ENCODE measurements at regions not wholly inside any gene's neighbourhood (a gene's known extent, or its start where the extent isn't known, plus 50 kb on each side); places are given as distances from the start of the nearest gene placed in this dataset.

- DNase-seq (ENCODE audit: low spot score): no peak
These were observed 761.0 kb upstream of the CXADR start for GRCh38 chr21:16751695-16752474.

GRCh38 chr21:16752475-16752857 lies 760.4 kb upstream of the CXADR start:
- DNase-seq (ENCODE audit: low spot score): no peak

GRCh38 chr21:16755061-16755460 lies 757.8 kb upstream of the CXADR start:
- DNase-seq (ENCODE audit: low spot score): no peak

- DNase-seq (ENCODE audit: low spot score): no peak
These were observed 745.6 kb upstream of the CXADR start for GRCh38 chr21:16767201-16767600.

GRCh38 chr21:16768096-16768495 lies 744.7 kb upstream of the CXADR start:
- DNase-seq (ENCODE audit: low spot score): no peak

GRCh38 chr21:16770266-16770665 lies 742.6 kb upstream of the CXADR start:
- DNase-seq (ENCODE audit: low spot score): no peak

GRCh38 chr21:16773206-16773605 lies 739.6 kb upstream of the CXADR start:
- no peak for DNase-seq (ENCODE audit: low spot score)

GRCh38 chr21:16775076-16775475 lies 737.8 kb upstream of the CXADR start:
- no peak for DNase-seq (ENCODE audit: low spot score)

- no peak for DNase-seq (ENCODE audit: low spot score)
These were observed 735.7 kb upstream of the CXADR start for GRCh38 chr21:16777041-16777720.

GRCh38 chr21:16788584-16788983 lies 724.3 kb upstream of the CXADR start:
- DNase-seq (ENCODE audit: low spot score): no peak

- DNase-seq (ENCODE audit: low spot score): no peak
These were observed 723.2 kb upstream of the CXADR start for GRCh38 chr21:16789636-16790035.

GRCh38 chr21:16792101-16792500 lies 720.7 kb upstream of the CXADR start:
- no peak for DNase-seq (ENCODE audit: low spot score)

GRCh38 chr21:16794950-16795349 lies 717.9 kb upstream of the CXADR start:
- peak; percentile 53 for DNase-seq (ENCODE audit: low spot score)

GRCh38 chr21:16796776-16797175 lies 716.1 kb upstream of the CXADR start:
- DNase-seq (ENCODE audit: low spot score): no peak

GRCh38 chr21:16797540-16797939 lies 715.3 kb upstream of the CXADR start:
- no peak for DNase-seq (ENCODE audit: low spot score)

GRCh38 chr21:16797966-16798365 lies 714.9 kb upstream of the CXADR start:
- DNase-seq (ENCODE audit: low spot score): no peak

- no peak for DNase-seq (ENCODE audit: low spot score)
These were observed 712.1 kb upstream of the CXADR start for GRCh38 chr21:16800536-16801275.

- no peak for DNase-seq (ENCODE audit: low spot score)
These were observed 701.8 kb upstream of the CXADR start for GRCh38 chr21:16811011-16811410.

- no peak for DNase-seq (ENCODE audit: low spot score)
These were observed 700.9 kb upstream of the CXADR start for GRCh38 chr21:16811970-16812369.

GRCh38 chr21:16815243-16815642 lies 697.6 kb upstream of the CXADR start:
- no peak for DNase-seq (ENCODE audit: low spot score)

- no peak for DNase-seq (ENCODE audit: low spot score)
These were observed 691.3 kb upstream of the CXADR start for GRCh38 chr21:16821588-16821987.

- DNase-seq (ENCODE audit: low spot score): no peak
These were observed 683.3 kb upstream of the CXADR start for GRCh38 chr21:16829532-16829931.

GRCh38 chr21:16832791-16833190 lies 680.1 kb upstream of the CXADR start:
- DNase-seq (ENCODE audit: low spot score): no peak

Data from AG08396 (cell line).